Erythroblast (primary cell): ENCODE measurements at regions not wholly inside any gene's neighbourhood (a gene's known extent, or its start where the extent isn't known, plus 50 kb on each side); places are given as distances from the start of the nearest gene placed in this dataset.
"Not testable (repeated sequence)": the region's sequence is repeated elsewhere in the genome, so short reads cannot be mapped to it uniquely, and the experiment has no call there.

ENCODE experiments used
- DNase-seq, 2 experiments: peaks; one replicate each; lab custom pipeline; 2025; lab: John Stamatoyannopoulos, UW
- GATA1 ChIP-seq: IDR thresholded peaks from 2 replicates; pipeline ENCODE4 v1.6.1; 2011; ENCODE audit warnings: low read depth, mild to moderate bottlenecking, control low read depth, low read length, moderate library complexity
- POLR2A ChIP-seq: IDR thresholded peaks from 2 replicates; pipeline ENCODE4 v1.6.1; 2011; ENCODE audit warnings: mild to moderate bottlenecking, low read length

GRCh38 chrX:139475432-139475831 lies 55.1 kb upstream of the F9 start:
- TF ChIP-seq GATA1 (no peak), POLR2A (no peak)

DNA sequence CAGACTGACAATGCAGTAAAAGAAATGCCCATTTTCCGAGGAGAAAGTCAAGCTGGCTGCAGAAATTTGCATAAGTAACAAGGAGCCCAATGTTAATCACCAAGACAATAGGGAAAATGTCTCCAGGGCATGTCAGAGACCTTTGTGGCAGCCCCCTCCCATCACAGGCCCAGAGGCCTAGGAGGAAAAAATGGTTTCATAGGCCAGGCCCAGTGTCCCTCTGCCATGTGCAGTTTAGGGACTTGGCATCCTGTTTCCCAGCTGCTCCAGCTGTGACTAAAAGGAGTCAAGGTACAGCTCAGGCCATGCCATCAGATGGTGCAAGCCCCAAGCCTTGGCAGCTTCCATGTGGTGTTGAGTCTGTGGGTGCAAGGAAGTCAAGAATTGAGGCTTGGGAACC lies 68.6 kb upstream of the F9 start:
- DNase-seq = not testable (repeated sequence)

More at GRCh38 chrX:139475432-139475831, 55.1 kb upstream of the F9 start:
- DNase-seq = no peak

DNA sequence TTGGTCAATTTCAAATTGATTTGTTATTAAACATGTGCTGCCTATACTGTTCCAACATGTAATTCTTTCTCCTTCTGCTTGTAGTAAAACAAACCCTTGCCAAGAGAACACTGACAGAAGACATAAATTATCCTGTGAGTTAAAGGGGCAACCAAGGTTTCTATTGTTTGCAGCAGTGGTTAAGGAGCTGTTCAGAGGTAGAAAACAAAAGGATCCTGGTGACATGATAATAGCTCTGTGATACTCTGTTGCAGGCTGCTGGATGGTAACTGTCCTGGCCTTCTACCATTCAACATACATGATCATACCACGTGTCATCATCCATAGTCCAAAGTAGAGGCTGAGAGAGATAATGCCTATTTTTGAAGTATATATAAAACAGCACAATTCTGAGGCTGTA lies 75.8 kb upstream of the F9 start:
- TF ChIP-seq POLR2A = no peak
- DNase-seq = no peak

- DNase-seq = no peak
Observed at GRCh38 chrX:139448996-139449395, 81.5 kb upstream of the F9 start.

GRCh38 chrX:139446832-139447231 lies 83.7 kb upstream of the F9 start:
- TF ChIP-seq POLR2A (no peak), GATA1 (no peak)
- no peak for DNase-seq

More at GRCh38 chrX:139448996-139449395, 81.5 kb upstream of the F9 start:
- TF ChIP-seq GATA1 = no peak
- TF ChIP-seq POLR2A = no peak

GRCh38 chrX:139429913-139430312 lies 100.6 kb upstream of the F9 start:
- TF ChIP-seq GATA1 (no peak), POLR2A (no peak)
- DNase-seq = no peak

DNA sequence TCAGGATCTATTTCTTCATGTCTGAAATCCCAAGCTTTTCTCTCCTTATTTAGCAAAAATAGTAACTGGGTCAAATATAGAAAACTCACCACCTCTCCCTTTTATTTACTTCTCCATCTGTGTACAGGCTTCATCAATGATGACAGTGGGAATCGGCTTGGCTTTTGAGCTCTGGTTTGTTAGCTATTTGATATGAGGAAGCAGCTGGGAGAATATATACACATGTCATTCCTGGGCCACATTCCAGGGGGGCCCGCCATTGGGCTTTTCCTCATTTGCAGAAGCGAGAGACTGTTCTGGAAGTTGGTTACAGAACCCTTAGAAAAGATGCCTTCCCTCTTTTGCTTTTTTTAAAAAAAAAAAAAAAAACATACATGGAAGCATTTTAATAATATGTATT lies 107.4 kb upstream of the F9 start:
- TF ChIP-seq POLR2A (no peak), GATA1 (no peak)
- no peak for DNase-seq

DNA sequence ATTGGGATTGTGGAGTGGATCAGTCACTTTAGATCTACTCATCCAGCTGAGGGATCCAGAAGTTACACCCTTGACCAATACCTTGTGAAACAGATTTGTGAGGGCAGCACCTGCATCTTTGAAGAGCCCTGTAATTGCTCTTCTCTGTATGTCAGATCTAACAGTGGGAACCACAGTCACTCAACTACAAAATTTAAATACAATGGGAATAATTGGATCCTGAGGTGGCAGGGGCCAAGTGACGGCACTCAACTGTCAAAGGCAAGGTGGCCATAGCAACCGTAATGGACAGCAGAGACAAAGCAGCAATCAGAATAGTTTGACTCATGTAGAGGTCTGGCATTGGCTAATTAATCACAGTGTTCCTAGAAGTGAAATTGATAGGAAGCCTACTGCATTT lies 132.3 kb upstream of the F9 start:
- DNase-seq = not testable (repeated sequence)

GRCh38 chrX:139388254-139388653 lies 142.3 kb upstream of the F9 start:
- TF ChIP-seq POLR2A = no peak

GRCh38 chrX:139382529-139382928 lies 148.0 kb upstream of the F9 start:
- DNase-seq = no peak
- TF ChIP-seq POLR2A = no peak
- TF ChIP-seq GATA1 = no peak

More at GRCh38 chrX:139388254-139388653, 142.3 kb upstream of the F9 start:
- DNase-seq = no peak

- not testable (repeated sequence) for DNase-seq
Observed at GRCh38 chrX:139376547-139376946, 154.0 kb upstream of the F9 start.

DNA sequence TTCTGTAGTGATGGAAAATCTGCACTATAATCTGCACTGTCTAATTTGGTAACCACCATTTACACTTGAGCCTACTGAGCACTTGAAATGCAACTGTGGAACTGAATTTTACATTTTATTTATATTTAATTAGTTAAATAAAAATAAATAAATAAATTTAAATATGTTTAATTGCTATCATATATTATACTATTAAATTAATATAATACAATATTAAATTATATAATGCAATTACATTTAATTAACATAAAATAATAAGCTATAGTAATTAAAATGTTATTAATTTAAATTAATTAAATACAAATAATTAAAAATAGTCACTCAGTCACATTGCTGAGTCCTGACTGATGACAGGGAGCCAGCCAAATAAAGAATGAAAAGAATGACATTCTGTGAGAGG lies 170.2 kb upstream of the F9 start:
- DNase-seq = no peak
- TF ChIP-seq GATA1 (no peak), POLR2A (no peak)

DNA sequence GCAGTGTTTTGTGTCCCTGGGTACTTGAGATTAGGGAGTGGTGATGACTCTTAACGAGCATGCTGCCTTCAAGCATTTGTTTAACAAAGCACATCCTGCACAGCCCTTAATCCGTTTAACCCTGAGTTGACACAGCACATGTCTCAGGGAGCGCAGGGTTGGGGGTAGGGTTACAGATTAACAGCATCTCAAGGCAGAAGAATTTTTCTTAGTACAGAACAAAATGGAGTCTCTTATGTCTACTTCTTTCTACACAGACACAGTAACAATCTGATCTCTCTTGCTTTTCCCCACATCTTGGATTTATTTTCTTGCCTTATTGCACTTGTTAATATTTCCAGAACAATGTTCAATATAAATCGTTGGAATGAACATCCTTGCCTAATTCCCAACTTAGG lies 187.9 kb upstream of the F9 start:
- not testable (repeated sequence) for DNase-seq

DNA sequence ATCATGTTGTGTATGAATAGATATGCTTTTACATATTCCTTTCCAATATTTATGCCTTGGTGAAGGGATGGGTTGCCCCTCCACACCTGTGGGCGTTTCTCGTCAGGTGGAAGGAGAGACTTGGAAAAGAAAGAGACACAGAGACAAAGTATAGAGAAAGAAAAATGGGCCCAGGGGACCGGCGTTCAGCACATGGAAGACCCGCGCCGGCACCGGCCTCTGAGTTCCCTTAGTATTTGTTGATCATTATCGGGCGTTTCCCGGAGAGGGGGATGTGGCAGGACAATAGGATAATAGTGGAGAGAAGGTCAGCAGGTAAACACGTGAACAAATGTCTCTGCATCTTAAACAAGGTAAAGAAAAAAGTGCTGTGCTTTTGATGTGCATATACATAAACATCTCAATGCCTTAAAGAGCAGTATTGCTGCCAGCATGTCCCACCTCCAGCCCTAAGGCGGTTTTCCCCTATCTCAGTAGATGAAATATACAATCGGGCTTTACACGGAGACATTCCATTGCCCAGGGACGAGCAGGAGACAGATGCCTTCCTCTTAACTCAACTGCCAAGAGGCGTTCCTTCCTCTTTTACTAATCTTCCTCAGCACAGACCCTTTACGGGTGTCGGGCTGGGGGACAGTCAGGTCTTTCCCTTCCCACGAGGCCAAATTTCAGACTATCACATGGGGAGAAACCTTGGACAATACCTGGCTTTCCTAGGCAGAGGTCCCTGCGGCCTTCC lies 188.5 kb upstream of the F9 start:
- not testable (repeated sequence) for DNase-seq

DNA sequence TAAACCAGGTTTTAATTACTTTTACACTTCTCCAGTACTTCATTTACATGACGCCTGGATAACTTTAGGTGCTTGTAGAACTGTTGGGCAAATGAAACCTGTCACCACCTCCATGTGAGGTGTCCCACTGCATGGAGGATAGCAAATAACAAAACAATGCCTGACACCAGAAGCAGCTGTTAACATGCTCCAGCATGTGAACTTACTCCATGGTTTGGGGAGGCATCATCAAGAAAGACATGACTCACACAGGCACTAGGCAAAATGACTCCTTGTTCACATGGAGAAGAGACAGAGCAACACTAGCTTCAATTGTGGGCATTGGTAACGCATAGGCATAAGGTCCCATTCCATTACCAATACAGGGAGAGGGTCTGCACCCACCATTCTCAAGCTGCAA lies 198.1 kb upstream of the F9 start:
- DNase-seq = no peak
- TF ChIP-seq GATA1 (no peak), POLR2A (no peak)

GRCh38 chrX:139327355-139327754 lies 203.2 kb upstream of the F9 start:
- no peak for TF ChIP-seq POLR2A
- TF ChIP-seq GATA1 = no peak
- no peak for DNase-seq
